ENCODE measurements at regions not wholly inside any gene's neighbourhood (a gene's known extent, or its start where the extent isn't known, plus 50 kb on each side); places are given as distances from the start of the nearest gene placed in this dataset.

- no peak for FAIRE-seq
- H3K23me2 ChIP-seq (ENCODE audit: low read depth, low read length), result no peaks in the 10 kb centered on the region
- H3K23ac ChIP-seq (ENCODE audit: insufficient read length), result no peak overlapping the region
- no peak for TF ChIP-seq TEAD4 (IDR thresholded peaks at IDR 0.05; ENCODE audit: low read depth, low read length)
- no peak overlapping the region for H3K56ac ChIP-seq (replicated peaks; ENCODE audit: insufficient read length, low read depth, low read length)
- no peak overlapping the region for H3K14ac ChIP-seq (ENCODE audit: insufficient read length)
- H3K27me3 ChIP-seq (replicated peaks in 1 of 4; ENCODE audit: control insufficient read depth in 3 of 4, extremely low read depth in 1 of 4, insufficient read depth in 3 of 4, low read length in 3 of 4), result no peaks in the 10 kb centered on the region
- H4K8ac ChIP-seq (ENCODE audit: extremely low read depth, insufficient read depth, low read length), result no peak overlapping the region
- H2BK5ac ChIP-seq (ENCODE audit: low read depth, low read length), result no peak overlapping the region
- POLR2A ChIA-PET (ENCODE audit: partially characterized antibody), result no interaction called here
- H2BK15ac ChIP-seq (ENCODE audit: low read length), result no peak overlapping the region
- H2BK12ac ChIP-seq (ENCODE audit: low read depth, low read length), result no peak overlapping the region
- no peaks in the 10 kb centered on the region for H4K20me1 ChIP-seq (replicated peaks in 1 of 2; ENCODE audit: control insufficient read depth in 1 of 2, insufficient read depth in 2 of 2, low read length in 2 of 2)
- H2AFZ ChIP-seq (ENCODE audit: low read length), result no peak overlapping the region
- no peak overlapping the region for H4K91ac ChIP-seq (replicated peaks; ENCODE audit: insufficient read length, low read length)
- H3K79me2 ChIP-seq (ENCODE audit: control insufficient read depth in 1 of 2, insufficient read depth in 2 of 2, low read length in 2 of 2), result no peaks in the 10 kb centered on the region
- no peak overlapping the region for H3K4me3 ChIP-seq (ENCODE audit: extremely low read depth in 1 of 4, insufficient read depth in 2 of 4, low read depth in 3 of 4, low read length in 4 of 4)
- H2BK20ac ChIP-seq (ENCODE audit: low read length), result no peak overlapping the region
- H3K18ac ChIP-seq (ENCODE audit: extremely low read depth, low read length), result no peak overlapping the region
- H3K9ac ChIP-seq (replicated peaks in 1 of 4; ENCODE audit: extremely low read depth in 1 of 4, low read depth in 3 of 4, low read length in 3 of 4), result no peak overlapping the region
- no peak overlapping the region for H3K4ac ChIP-seq (replicated peaks; ENCODE audit: insufficient read length, low read depth, low read length)
- H3K9me3 ChIP-seq (ENCODE audit: insufficient read depth in 2 of 2, low read depth in 1 of 2, low read length in 1 of 2), result no peaks in the 10 kb centered on the region
- H3K4me2 ChIP-seq (ENCODE audit: insufficient read depth in 1 of 2, low read depth in 2 of 2, low read length in 2 of 2), result no peak overlapping the region
- WGBS, 2 experiments (ENCODE audit: extremely low coverage in 1 of 2, insufficient coverage in 1 of 2, insufficient read length in 1 of 2, insufficient replicate concordance in 2 of 2, low coverage in 1 of 2, low lambda C conversion rate in 2 of 2, missing lambda C conversion rate in 1 of 2), result 93% methylated on average over 2 of the region's 2 CpGs; no CpG with 5 or more reads in 1 of the 2 experiments
- H3K27ac ChIP-seq (ENCODE audit: low read depth, low read length), result no peak overlapping the region
- H2BK120ac ChIP-seq (replicated peaks; ENCODE audit: low read depth, low read length), result no peak overlapping the region
- H3K4me1 ChIP-seq (replicated peaks in 1 of 4; ENCODE audit: control insufficient read depth in 3 of 4, insufficient read depth in 4 of 4, low read length in 3 of 4), result no peaks in the 10 kb centered on the region
- H4K5ac ChIP-seq (ENCODE audit: insufficient read length, low read depth, low read length), result no peak overlapping the region
- H3K79me1 ChIP-seq (ENCODE audit: low read depth, low read length), result no peaks in the 10 kb centered on the region
- H2AK5ac ChIP-seq (ENCODE audit: low read depth, low read length), result no peak overlapping the region
- DNase-seq (ENCODE audit: low read depth in 1 of 2, low spot score in 2 of 2), result no peak
- H3K36me3 ChIP-seq (ENCODE audit: control insufficient read depth in 2 of 4, insufficient read depth in 4 of 4, low read length in 3 of 4), result no peaks in the 10 kb centered on the region
- CTCF ChIA-PET (ENCODE audit: partially characterized antibody), result no interaction called here
These were observed 1350.0 kb upstream of the ADGRL2 start for GRCh38 chr1:80450711-80451110.

All from H1 (cell line).